NB4 (cell line): ENCODE measurements at regions not wholly inside any gene's neighbourhood (a gene's known extent, or its start where the extent isn't known, plus 50 kb on each side); places are given as distances from the start of the nearest gene placed in this dataset.

Experiments used
- DNase-seq: peaks from one replicate; pipeline ENCODE4 v3.0.0; 2010; ENCODE audit warnings: low read depth
- H3K4me3 ChIP-seq: one replicate; pipeline ENCODE4 v1.5.1; 2011; ENCODE audit warnings: mild to moderate bottlenecking, low read depth, low read length, moderate library complexity
- CTCF ChIP-seq: IDR thresholded peaks from one replicate; pipeline ENCODE4 v1.5.1; 2012; ENCODE audit warnings: low read depth, low read length
- MAX ChIP-seq: IDR thresholded peaks from 2 replicates; pipeline ENCODE4 v1.6.1; 2011; ENCODE audit warnings: low read depth, low read length
- MYC ChIP-seq: IDR thresholded peaks from 2 replicates; pipeline ENCODE4 v1.6.1; 2011; ENCODE audit warnings: low read depth, low read length
- POLR2A ChIP-seq: IDR thresholded peaks from 2 replicates; pipeline ENCODE4 v1.6.1; 2011; ENCODE audit warnings: mild to moderate bottlenecking; ENCODE audit not compliant: insufficient read length; ENCODE audit errors: extremely low read depth

- no peak for DNase-seq
- no peak overlapping the region for H3K4me3 ChIP-seq
- TF ChIP-seq MYC (no peak), CTCF (no peak), MAX (no peak), POLR2A (no peak)
Measured at GRCh38 chr2:193024791-193025190, 830.1 kb upstream of the TMEFF2 start.

GRCh38 chr2:193011870-193012269 lies 817.1 kb upstream of the TMEFF2 start:
- no peak overlapping the region for H3K4me3 ChIP-seq
- no peak for DNase-seq
- TF ChIP-seq MYC (no peak), MAX (no peak), CTCF (no peak), POLR2A (no peak)

GRCh38 chr2:192993059-192993458 lies 798.3 kb upstream of the TMEFF2 start:
- no peak for DNase-seq
- TF ChIP-seq MAX (no peak), MYC (no peak), POLR2A (no peak), CTCF (no peak)
- no peak overlapping the region for H3K4me3 ChIP-seq

GRCh38 chr2:192983173-192983572 lies 788.4 kb upstream of the TMEFF2 start:
- TF ChIP-seq MYC (no peak), CTCF (no peak), MAX (no peak), POLR2A (no peak)
- H3K4me3 ChIP-seq: no peak overlapping the region
- no peak for DNase-seq

- no peak overlapping the region for H3K4me3 ChIP-seq
- DNase-seq: no peak
- no peak for TF ChIP-seq MAX
- no peak for TF ChIP-seq MYC
- TF ChIP-seq POLR2A: no peak
- TF ChIP-seq CTCF: no peak
Measured at GRCh38 chr2:192978395-192978794, 783.7 kb upstream of the TMEFF2 start.

GRCh38 chr2:192971981-192972380 lies 777.2 kb upstream of the TMEFF2 start:
- DNase-seq: no peak
- no peak overlapping the region for H3K4me3 ChIP-seq
- TF ChIP-seq POLR2A: no peak
- no peak for TF ChIP-seq CTCF
- no peak for TF ChIP-seq MYC
- TF ChIP-seq MAX: no peak
